DOHH2 (cell line): ENCODE measurements at regions not wholly inside any gene's neighbourhood (a gene's known extent, or its start where the extent isn't known, plus 50 kb on each side); places are given as distances from the start of the nearest gene placed in this dataset.

Source experiments
- CTCF ChIP-seq: fragments of 200-600 bp; sonication (generic); IDR thresholded peaks from one replicate; pipeline ENCODE4 v1.5.1; 2014; ENCODE audit warnings: antibody characterized with exemption, mild to moderate bottlenecking, low read depth, low read length; ENCODE audit not compliant: poor library complexity, severe bottlenecking
- EZH2phosphoT487 ChIP-seq: fragments of 200-600 bp; sonication (generic); IDR thresholded peaks from 2 replicates; pipeline ENCODE4 v1.6.1; 2017; ENCODE audit warnings: borderline replicate concordance, mild to moderate bottlenecking, antibody characterized with exemption, low read length, moderate library complexity, mixed read lengths

GRCh38 chr12:125329239-125330102 lies 264.2 kb downstream of the AACS start:
- TF ChIP-seq CTCF = no peak
- no peak for TF ChIP-seq EZH2phosphoT487
